ENCODE measurements at regions not wholly inside any gene's neighbourhood (a gene's known extent, or its start where the extent isn't known, plus 50 kb on each side); places are given as distances from the start of the nearest gene placed in this dataset.

DNA sequence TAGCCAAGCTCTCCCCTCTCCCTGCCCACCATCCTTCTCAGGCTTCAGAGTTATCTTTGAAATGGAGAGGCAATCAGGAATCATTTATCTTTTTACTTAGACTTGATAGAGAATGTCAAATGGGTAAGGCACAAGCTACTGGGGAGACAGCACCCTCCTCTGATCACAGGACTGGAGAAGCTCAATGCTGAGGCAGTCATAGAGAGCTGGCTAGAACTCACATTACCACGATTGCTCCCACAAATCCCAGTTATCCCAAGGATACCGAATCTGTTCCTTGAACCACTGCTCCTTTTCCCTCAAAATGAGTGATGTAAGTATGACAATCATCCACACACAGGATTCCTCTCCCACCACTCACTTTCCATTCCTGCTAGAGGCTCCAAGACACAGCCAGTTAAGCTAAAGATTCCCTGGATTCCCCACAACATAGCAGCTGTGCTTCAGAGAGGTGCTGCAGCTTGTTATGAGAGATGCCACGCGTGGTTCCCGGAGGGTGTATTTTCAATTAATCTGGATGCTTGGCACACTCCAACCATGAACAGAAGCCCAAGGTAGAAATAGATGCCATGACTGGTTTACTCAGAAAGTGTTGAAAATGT, 96.2 kb upstream of the VGLL2 start:
- TF ChIP-seq, protein P1, sequence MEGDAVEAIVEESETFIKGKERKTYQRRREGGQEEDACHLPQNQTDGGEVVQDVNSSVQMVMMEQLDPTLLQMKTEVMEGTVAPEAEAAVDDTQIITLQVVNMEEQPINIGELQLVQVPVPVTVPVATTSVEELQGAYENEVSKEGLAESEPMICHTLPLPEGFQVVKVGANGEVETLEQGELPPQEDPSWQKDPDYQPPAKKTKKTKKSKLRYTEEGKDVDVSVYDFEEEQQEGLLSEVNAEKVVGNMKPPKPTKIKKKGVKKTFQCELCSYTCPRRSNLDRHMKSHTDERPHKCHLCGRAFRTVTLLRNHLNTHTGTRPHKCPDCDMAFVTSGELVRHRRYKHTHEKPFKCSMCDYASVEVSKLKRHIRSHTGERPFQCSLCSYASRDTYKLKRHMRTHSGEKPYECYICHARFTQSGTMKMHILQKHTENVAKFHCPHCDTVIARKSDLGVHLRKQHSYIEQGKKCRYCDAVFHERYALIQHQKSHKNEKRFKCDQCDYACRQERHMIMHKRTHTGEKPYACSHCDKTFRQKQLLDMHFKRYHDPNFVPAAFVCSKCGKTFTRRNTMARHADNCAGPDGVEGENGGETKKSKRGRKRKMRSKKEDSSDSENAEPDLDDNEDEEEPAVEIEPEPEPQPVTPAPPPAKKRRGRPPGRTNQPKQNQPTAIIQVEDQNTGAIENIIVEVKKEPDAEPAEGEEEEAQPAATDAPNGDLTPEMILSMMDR (tag by site-specific recombination; IDR thresholded peaks at IDR 0.05), result no peak
- TF ChIP-seq ZNF623 (tag by site-specific recombination; IDR thresholded peaks at IDR 0.05) (no peak), ZNF776 (tag by site-specific recombination; IDR thresholded peaks at IDR 0.05; ENCODE audit: borderline replicate concordance) (no peak)
